ENCODE measurements at regions not wholly inside any gene's neighbourhood (a gene's known extent, or its start where the extent isn't known, plus 50 kb on each side); places are given as distances from the start of the nearest gene placed in this dataset.

GRCh38 chr5:88660947-88661805 lies 221.8 kb downstream of the MEF2C start:
- no peak for TF ChIP-seq POLR2A (IDR thresholded peaks at IDR 0.05)
- TF ChIP-seq, protein P1, sequence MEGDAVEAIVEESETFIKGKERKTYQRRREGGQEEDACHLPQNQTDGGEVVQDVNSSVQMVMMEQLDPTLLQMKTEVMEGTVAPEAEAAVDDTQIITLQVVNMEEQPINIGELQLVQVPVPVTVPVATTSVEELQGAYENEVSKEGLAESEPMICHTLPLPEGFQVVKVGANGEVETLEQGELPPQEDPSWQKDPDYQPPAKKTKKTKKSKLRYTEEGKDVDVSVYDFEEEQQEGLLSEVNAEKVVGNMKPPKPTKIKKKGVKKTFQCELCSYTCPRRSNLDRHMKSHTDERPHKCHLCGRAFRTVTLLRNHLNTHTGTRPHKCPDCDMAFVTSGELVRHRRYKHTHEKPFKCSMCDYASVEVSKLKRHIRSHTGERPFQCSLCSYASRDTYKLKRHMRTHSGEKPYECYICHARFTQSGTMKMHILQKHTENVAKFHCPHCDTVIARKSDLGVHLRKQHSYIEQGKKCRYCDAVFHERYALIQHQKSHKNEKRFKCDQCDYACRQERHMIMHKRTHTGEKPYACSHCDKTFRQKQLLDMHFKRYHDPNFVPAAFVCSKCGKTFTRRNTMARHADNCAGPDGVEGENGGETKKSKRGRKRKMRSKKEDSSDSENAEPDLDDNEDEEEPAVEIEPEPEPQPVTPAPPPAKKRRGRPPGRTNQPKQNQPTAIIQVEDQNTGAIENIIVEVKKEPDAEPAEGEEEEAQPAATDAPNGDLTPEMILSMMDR (IDR thresholded peaks at IDR 0.05) = no peak
